HG03571 (cell line): ENCODE measurements at regions not wholly inside any gene's neighbourhood (a gene's known extent, or its start where the extent isn't known, plus 50 kb on each side); places are given as distances from the start of the nearest gene placed in this dataset.

Experiments used
- ATAC-seq: cut with Tn5 transposase; IDR thresholded peaks from one replicate; pipeline ENCODE4 v1.9.1; 2021; ENCODE audit not compliant: unreplicated experiment

DNA sequence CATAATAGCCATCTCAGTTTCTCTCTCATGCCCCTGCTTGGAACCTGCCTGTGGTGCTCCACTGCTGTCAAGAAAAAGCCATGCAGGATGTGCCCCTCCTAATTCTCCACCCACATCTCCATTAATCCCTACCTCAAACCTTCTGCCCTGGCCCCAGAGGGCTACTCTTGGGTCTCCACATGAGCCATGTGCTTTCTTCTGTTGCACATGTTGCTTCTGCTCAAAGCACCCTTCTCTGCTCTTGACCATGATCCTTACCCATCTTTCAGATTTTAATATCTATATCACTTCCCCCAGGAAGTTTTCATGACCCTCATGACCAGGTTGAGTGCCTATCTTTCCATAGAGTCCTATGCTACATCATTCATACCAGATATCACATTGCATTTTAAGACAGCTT lies 514.2 kb downstream of the RPS24 start:
- no peak for ATAC-seq

DNA sequence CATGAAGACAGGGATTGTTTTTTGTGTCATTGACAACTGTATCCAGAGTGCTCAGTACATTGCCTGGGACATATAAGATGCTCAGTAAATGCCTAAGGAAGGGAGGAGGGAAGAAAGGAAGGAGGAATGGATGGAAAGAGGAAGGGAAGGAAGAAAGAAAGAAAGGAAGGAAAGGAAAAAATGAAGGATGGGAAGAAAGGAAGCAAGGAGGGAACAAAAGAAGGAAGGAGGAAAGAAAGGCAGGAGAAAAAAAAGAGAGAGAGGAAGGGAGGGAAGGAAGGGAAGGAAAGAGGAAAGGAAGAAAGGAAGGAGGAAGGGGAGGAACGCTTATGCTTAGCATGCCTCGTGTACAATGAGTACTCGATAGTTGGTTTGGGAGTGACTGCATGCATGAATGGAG lies 514.7 kb downstream of the RPS24 start:
- ATAC-seq: no peak

- no peak for ATAC-seq
Observed at GRCh38 chr10:78549140-78549935, 515.7 kb downstream of the RPS24 start.

DNA sequence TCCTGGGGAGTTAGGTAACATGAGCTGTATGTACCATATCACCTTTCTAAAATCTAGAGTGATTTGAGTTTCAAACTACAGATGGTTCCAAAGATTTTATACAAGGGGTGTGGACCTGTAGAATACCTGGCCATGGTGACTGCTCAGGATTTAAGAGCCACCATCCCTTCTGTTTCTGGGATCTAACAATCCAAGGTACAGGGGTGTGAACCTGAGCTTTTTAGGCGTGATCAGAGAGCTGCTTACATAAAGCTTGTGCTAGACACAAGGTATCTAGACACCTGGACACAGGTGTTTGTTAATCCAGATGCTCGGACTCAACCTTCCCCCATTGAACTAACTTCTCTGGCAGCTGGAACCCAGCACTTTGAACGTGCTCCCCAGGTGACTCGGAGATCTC lies 516.4 kb downstream of the RPS24 start:
- no peak for ATAC-seq

DNA sequence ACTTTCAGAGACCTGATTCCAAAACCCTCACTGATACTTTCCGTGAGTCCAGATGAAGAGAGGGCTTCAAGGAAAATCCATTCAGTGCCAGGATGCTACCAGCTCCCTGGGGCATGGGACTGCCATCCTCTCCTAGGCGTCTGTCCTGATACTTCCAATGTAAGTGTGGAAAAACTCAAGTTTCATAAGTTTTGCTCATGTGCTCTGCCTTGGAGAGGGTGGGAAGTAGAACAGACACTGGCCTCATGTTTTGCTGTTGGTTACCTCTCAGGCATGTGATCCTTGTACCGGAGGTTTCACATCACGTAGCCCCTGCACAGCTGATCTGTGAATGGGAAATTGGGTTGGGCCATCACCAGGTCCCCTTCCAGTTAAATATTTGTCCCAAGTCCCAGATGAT lies 517.1 kb downstream of the RPS24 start:
- ATAC-seq: no peak

GRCh38 chr10:78551184-78552005 lies 517.4 kb upstream of the ZMIZ1 start:
- ATAC-seq: no peak

DNA sequence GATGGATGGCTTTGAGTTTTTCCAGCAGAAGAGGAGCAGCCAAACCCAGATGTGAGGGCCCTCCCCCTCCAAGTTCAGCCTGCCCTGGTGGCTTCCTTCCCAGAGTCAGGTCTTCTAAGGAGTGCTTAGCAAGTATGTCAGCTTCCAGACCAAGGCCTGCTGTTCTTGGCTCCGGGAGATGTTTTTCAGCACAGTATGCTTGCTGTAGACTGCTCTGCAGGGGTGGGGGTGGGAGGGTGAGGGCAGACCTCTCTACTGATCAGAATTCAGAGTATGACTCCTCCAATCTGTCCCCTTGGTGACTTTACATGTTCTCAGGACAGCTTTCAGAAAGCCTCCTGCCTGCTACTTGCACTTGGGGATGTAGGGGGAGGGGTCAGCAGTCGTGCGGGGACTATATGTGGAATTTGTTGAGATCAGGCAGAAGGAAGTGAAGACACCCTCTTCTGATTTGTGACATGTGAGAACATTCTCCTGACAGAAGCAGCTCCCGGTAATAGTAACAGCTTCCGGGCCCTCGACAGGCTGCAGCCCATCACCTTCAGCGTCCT lies 516.4 kb upstream of the ZMIZ1 start:
- ATAC-seq: no peak

GRCh38 chr10:78553792-78554191 lies 515.0 kb upstream of the ZMIZ1 start:
- ATAC-seq: no peak

- ATAC-seq: no peak
Observed at GRCh38 chr10:78555128-78555527, 513.6 kb upstream of the ZMIZ1 start.

- no peak for ATAC-seq
Observed at GRCh38 chr10:78556705-78557432, 511.9 kb upstream of the ZMIZ1 start.

DNA sequence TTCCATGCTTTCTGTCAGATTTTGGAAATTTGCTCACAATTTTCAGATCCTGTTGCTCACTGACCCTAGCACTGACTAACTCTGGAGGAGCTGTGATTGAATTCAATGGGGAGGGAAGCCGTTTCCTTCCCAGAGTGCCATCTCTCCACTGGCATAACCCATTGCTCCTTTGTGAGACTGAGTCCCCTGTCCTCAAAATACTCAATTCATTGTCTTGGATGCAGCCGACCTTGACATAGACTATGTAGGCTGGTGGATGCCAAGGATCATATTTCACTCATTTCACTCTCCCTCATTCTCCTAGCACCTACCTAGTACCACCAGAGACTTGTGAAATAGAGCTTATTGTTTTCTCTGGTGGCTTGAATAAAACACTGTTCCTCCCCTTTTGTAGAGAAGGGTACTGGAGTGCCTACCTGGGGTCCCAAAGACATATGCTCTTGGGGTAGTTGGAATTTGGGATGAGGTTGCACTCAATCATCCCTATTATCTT lies 511.3 kb upstream of the ZMIZ1 start:
- no peak for ATAC-seq

- ATAC-seq: no peak
Observed at GRCh38 chr10:78559661-78560340, 509.0 kb upstream of the ZMIZ1 start.

DNA sequence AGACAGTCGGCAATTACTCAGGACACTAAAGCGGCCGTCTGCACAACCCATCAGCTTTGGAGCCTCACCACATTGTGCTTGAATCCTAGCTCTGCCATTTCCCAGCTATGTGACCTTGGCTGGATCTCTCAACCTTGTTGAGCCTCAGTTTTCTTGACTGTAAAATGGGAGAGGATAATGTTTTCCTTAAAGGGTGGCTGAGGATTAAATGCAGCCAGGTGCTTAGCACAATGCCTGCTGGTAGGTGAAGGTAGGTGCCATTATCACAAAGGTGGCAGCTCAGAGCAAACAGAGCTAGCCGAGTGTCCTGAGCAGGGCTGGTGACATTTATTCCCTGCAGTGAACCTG lies 508.5 kb upstream of the ZMIZ1 start:
- ATAC-seq: no peak

GRCh38 chr10:78563314-78563713 lies 505.5 kb upstream of the ZMIZ1 start:
- ATAC-seq: no peak

- no peak for ATAC-seq
Observed at GRCh38 chr10:78565841-78566240, 502.9 kb upstream of the ZMIZ1 start.

- no peak for ATAC-seq
Observed at GRCh38 chr10:78566284-78567111, 502.3 kb upstream of the ZMIZ1 start.

DNA sequence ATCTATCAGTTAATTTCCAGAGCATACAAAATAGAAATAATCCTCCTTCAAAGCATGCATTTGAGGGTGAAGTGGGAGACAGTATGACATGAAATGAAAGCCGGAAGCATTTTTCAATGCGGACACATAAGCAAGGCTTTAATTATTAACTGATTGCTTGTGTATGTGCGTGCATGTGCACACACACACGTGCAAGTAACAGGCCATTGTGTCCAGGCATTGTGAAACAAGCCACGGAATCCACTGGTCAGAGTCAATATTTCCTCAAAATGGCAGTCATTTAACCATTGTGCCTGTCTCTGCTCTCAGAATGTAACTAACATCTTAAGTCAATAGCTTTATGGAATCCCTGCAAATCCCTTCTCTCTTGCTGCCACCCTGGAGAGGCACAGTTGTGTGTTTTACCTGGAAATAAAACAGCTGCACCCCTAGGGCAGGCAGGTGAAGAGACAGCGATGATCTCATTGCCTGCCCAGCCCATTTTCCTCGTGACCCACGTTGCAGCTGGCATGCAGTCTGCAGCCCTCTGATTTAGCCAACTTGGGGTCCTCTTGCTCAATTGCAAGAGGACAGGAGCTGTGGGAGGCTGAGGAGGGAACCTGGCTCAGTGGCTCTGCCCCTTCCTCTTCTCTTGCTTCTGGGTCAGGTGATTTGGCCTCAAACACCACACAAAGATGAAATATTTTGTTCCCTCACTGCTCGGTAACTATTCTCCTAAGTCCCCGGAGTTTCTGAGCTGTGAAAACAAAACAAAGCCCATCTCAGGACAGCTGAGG lies 500.9 kb upstream of the ZMIZ1 start:
- no peak for ATAC-seq

GRCh38 chr10:78568620-78569019 lies 500.1 kb upstream of the ZMIZ1 start:
- ATAC-seq: no peak

DNA sequence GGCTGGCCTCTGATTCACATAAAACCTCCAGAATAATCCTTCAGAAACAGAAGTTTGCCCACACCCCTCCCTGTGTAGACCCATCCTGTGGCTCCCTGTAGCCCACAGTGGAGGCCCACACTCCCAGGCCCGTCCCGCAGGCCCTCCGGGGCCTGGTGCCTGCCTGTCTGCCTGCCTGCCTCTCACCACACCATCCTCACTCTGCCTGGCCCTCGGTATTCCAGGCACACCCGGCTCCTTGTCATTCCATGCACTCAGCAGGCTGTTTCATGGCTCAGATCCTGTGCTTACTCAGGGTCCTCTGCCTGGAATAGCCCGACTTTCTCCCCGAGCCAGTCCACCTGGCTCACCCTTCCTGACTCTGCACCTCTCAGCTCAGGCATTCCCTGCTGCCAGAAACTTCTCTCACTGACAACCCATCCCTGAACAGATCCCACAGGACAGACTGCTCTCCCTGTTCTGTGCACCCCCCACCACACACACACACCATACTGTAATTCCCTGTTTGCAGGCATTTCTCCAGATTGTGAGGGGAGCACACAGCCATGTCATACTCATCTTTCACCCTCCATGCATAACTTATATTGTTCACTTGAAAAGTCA lies 498.0 kb upstream of the ZMIZ1 start:
- no peak for ATAC-seq
